ENCODE measurements at regions not wholly inside any gene's neighbourhood (a gene's known extent, or its start where the extent isn't known, plus 50 kb on each side); places are given as distances from the start of the nearest gene placed in this dataset.

DNA sequence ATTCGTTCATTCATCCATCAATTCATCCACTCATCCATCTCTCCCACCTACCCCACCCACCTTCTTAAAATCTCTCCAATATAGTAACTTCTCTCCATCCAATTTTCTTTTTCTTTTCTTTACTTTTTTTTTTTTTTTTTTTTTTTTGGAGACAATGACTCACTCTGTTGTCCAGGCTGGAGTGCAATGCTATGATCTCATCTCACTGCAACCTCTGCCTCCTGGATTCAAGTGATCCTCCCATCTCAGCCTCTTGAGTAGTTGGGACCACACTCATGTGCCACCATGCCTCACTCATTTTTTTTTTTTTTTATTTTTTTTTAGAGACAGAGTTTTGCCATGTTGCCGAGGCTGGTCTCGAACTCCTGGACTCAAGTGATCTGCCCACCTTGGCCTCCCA is 118.4 kb downstream of the SUDS3 start:
- Mint-ChIP-seq H3K9me3 (ENCODE audit: unreplicated experiment) (no peaks in the 10 kb centered on the region), H3K27me3 (ENCODE audit: unreplicated experiment) (peaks cover 1% of the 10 kb centered on the region), H3K4me1 (ENCODE audit: unreplicated experiment) (no peaks in the 10 kb centered on the region), H3K36me3 (ENCODE audit: low read depth, unreplicated experiment) (no peaks in the 10 kb centered on the region), H3K27ac (ENCODE audit: unreplicated experiment) (no peak overlapping the region), H3K4me3 (ENCODE audit: unreplicated experiment) (no peak overlapping the region)
- DNase-seq (ENCODE audit: low spot score): no peak
- no peak for TF ChIP-seq CTCF (IDR thresholded peaks at IDR 0.05; ENCODE audit: unreplicated experiment)

- Mint-ChIP-seq H3K4me3 (ENCODE audit: unreplicated experiment) (no peak overlapping the region), H3K27ac (ENCODE audit: unreplicated experiment) (no peak overlapping the region), H3K4me1 (ENCODE audit: unreplicated experiment) (no peaks in the 10 kb centered on the region), H3K36me3 (ENCODE audit: low read depth, unreplicated experiment) (no peaks in the 10 kb centered on the region), H3K9me3 (ENCODE audit: unreplicated experiment) (no peaks in the 10 kb centered on the region), H3K27me3 (ENCODE audit: unreplicated experiment) (peaks cover 1% of the 10 kb centered on the region)
- TF ChIP-seq CTCF (IDR thresholded peaks at IDR 0.05; ENCODE audit: unreplicated experiment): no peak
- no peak for DNase-seq (ENCODE audit: low spot score)
Observed at GRCh38 chr12:118495296-118495695, 118.9 kb downstream of the SUDS3 start.

- no peaks in the 10 kb centered on the region for H3K9me3 Mint-ChIP-seq (ENCODE audit: unreplicated experiment)
- peaks cover 1% of the 10 kb centered on the region for H3K27me3 Mint-ChIP-seq (ENCODE audit: unreplicated experiment)
- DNase-seq (ENCODE audit: low spot score): no peak
- no peak overlapping the region for H3K4me3 Mint-ChIP-seq (ENCODE audit: unreplicated experiment)
- no peak for TF ChIP-seq CTCF (IDR thresholded peaks at IDR 0.05; ENCODE audit: unreplicated experiment)
- no peak overlapping the region for H3K27ac Mint-ChIP-seq (ENCODE audit: unreplicated experiment)
- H3K4me1 Mint-ChIP-seq (ENCODE audit: unreplicated experiment): no peaks in the 10 kb centered on the region
- H3K36me3 Mint-ChIP-seq (ENCODE audit: low read depth, unreplicated experiment): no peaks in the 10 kb centered on the region
Observed at GRCh38 chr12:118498171-118498570, 121.8 kb downstream of the SUDS3 start.

DNA sequence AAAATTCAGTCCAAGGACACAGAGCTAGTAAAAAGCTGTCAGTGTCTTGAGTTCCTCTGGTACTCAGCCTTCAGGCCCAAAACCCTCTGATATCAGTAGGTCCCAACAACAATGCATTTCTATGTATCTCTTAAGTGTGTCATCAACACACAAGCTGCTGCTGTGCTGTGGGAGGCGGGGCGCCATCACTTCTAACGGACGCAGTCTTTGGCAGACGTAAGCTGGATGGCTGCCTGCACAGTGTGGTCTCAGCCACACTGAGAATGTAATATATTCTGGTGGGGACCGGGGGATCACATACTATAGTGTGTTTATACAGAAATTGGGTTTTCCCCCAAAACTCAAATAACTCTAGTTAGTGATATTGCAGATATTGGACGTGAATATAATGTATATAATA is 123.9 kb downstream of the SUDS3 start:
- no peak for TF ChIP-seq CTCF (IDR thresholded peaks at IDR 0.05; ENCODE audit: unreplicated experiment)
- H3K27ac Mint-ChIP-seq (ENCODE audit: unreplicated experiment): no peak overlapping the region
- no peaks in the 10 kb centered on the region for H3K9me3 Mint-ChIP-seq (ENCODE audit: unreplicated experiment)
- no peaks in the 10 kb centered on the region for H3K4me1 Mint-ChIP-seq (ENCODE audit: unreplicated experiment)
- H3K4me3 Mint-ChIP-seq (ENCODE audit: unreplicated experiment): no peak overlapping the region
- H3K36me3 Mint-ChIP-seq (ENCODE audit: low read depth, unreplicated experiment): no peaks in the 10 kb centered on the region
- H3K27me3 Mint-ChIP-seq (ENCODE audit: unreplicated experiment): peaks cover 1% of the 10 kb centered on the region
- DNase-seq (ENCODE audit: low spot score): no peak

- H3K27ac Mint-ChIP-seq (ENCODE audit: unreplicated experiment): no peak overlapping the region
- H3K27me3 Mint-ChIP-seq (ENCODE audit: unreplicated experiment): peaks cover 1% of the 10 kb centered on the region
- no peaks in the 10 kb centered on the region for H3K36me3 Mint-ChIP-seq (ENCODE audit: low read depth, unreplicated experiment)
- no peak overlapping the region for H3K4me3 Mint-ChIP-seq (ENCODE audit: unreplicated experiment)
- no peak for DNase-seq (ENCODE audit: low spot score)
- H3K9me3 Mint-ChIP-seq (ENCODE audit: unreplicated experiment): no peaks in the 10 kb centered on the region
- no peaks in the 10 kb centered on the region for H3K4me1 Mint-ChIP-seq (ENCODE audit: unreplicated experiment)
- no peak for TF ChIP-seq CTCF (IDR thresholded peaks at IDR 0.05; ENCODE audit: unreplicated experiment)
Observed at GRCh38 chr12:118501489-118501888, 125.1 kb downstream of the SUDS3 start.

Data from endothelial cell (in vitro differentiated cells).